DMS 273 (cell line): ENCODE measurements at regions not wholly inside any gene's neighbourhood (a gene's known extent, or its start where the extent isn't known, plus 50 kb on each side); places are given as distances from the start of the nearest gene placed in this dataset.
"Not testable (repeated sequence)": the region's sequence is repeated elsewhere in the genome, so short reads cannot be mapped to it uniquely, and the experiment has no call there.

Experiments
- DNase-seq: peaks from one replicate; lab custom pipeline; 2025; ENCODE audit not compliant: unreplicated experiment; lab: John Stamatoyannopoulos, UW

DNA sequence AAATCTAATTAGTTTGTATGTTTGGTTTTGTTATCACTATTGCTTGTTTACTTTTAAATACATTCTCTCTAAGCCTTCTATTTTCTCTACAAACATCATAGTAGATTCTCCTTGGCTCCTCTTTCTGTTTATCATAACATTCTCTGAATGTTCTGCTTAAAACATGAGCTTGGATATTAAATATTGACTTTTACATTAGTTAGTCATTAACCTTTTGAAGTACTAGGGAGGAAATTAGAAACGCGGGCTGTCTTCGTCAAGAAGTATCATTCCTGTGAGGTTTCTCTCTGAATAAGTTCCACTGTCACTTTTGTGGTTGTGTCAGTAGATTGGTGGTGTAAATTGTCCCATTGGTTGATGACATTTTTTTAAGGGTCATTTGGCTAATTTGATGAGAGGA is 821.5 kb downstream of the EFNA5 start:
- no peak for DNase-seq

DNA sequence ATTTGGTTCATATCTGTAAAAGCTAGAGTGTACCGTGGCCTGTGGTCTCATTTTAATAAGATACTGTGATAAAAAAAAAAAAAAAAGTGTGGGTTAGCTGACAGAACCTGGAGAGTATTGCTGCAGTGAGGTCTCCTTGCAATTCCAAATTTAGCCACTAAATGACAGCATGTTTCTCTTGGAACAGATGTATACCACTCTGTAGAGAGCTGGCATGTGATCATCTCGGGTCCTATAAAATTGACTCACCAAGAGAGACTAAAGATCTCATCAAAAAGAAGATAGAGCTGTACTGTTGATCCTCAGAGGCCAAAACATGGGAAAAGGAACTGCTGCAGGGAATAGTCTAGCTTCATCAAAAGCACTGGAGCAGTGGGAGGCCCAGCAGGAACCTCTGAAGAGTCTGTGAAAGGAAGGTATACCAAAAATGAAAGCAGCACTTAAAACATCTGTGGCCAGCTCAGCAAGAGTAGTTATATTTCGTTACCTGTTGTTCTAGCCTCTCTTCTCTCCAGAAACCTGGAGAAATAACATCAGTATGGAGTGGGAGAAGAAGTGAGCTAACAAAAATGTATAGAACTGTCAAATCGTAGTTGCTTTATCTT is 826.8 kb downstream of the EFNA5 start:
- DNase-seq, result peak; percentile 67

DNA sequence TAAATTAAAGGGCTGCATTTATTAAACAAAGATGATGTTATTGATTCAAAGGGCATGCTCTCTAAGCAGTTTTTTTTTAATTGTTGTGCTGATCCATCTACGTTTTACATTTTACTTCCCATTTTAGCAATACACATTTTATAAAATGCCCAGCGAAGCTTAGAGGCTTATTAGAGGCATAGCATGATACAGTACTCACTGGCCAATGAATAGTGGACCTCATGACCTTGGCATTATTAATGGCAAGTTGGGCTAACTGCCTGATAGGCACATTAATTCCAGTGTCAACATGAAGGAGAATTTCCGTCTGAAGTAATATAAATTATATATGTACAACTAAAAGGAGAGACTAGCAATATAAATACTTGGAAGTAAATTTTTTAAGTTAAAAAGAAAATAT is 837.2 kb downstream of the EFNA5 start:
- DNase-seq, result no peak

DNA sequence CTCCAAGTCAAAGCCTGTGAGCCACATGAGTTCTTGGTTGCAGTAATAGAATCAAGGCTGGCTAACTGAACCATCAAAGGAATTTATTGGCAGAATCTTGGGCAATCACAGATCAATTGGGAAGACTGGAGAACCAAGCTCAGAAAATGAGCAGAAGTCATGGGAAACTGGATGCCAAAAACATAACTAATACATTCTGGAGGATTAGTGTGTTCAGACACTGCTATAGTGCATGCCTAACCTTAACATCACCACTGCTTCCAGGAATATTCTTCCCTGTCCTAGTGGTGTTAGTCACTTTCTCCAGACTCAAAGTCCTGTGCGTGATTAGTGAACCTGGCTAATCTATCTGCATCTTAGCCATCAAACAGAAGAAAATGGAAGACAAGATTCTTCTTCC is 843.7 kb downstream of the EFNA5 start:
- DNase-seq, result no peak

DNA sequence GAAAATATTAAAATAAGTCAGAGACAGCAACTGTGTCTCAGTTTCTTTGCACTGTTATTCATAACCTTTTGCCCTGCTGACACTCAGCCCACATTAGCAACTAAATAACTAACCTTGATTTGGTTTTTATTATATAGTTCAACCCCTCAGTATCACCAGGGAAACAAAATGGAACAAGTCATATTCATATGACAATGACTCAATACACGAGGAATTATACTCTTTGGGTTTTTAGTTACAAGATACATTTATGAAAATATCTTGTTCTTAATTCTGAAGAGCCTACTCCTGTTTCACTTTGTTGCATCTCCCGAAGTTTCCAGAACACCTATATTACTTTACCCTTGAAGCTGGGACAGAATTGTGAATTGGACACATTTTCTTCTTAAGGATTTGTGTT is 845.4 kb downstream of the EFNA5 start:
- no peak for DNase-seq

DNA sequence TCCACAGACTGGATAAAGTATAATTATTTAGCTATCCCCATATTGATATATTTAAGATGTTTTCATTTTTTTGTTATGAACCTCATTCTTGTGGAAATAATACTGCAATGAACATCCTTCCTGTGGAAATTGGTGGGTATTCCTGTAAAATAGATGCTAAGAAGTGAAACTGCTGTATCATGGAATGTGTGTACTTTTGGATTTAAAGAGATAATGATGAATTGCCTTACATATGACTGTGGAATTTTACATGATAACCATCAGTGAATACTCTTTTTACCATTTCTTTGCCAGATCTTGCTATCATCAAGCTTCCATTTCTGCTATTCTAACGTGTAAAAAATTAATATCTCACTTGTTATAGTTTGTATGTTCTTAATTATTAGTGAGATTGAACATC is 847.9 kb downstream of the EFNA5 start:
- DNase-seq, result no peak

DNA sequence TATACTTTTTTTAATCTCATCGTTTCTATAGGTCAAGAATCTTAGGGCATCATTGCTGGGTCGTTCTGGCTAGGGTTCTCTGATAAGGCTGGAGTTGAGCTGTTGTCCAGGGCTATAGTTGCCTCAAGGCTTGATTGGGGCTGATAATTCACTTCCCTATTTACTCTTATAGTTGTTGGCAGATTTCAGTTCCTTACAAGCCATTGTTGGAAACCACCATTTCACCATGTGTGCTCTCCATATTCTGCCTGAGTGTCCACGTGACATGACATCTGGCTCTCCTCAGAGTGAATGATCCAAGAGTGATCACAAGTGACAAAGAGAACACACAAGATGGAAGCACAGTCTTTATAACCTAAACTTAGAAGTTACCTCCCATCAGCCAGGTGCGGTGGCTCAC is 852.2 kb downstream of the EFNA5 start:
- no peak for DNase-seq

DNA sequence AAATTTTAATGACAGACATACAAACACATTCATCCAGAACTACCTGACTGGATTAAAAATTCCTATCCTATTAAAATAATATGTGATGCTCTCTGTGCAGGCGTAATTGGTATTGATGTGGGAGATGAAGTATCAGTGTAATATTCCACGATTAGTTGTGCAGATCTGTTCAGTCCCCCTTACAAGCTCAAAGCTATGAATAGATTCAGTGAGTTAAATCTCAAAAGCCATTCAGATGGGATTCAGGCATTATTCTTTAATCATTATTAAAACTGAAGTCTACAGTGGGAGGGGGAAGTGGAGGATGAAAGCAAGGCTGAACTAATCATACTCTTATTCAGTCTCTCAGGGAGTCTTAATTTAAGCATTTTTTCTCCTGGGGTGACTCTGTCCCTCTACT is 855.8 kb downstream of the EFNA5 start:
- no peak for DNase-seq

DNA sequence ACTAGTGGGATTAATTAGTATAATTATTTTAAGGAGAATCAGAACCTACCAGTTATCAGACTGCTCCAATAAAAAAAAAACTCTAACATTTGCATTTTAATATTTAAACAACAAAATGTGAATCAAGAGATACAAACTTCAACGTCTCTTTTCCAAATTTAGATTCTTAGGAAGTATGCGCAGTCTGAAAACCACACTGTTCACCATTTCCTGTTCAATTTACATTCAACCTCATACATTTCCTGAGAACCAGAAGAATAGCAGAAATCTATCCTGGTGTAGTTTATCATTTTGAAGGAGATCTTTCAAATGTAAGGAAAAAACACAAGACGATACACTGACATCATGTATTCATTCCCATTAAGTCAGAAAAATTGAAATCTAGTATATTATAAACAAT is 869.2 kb downstream of the EFNA5 start:
- no peak for DNase-seq

DNA sequence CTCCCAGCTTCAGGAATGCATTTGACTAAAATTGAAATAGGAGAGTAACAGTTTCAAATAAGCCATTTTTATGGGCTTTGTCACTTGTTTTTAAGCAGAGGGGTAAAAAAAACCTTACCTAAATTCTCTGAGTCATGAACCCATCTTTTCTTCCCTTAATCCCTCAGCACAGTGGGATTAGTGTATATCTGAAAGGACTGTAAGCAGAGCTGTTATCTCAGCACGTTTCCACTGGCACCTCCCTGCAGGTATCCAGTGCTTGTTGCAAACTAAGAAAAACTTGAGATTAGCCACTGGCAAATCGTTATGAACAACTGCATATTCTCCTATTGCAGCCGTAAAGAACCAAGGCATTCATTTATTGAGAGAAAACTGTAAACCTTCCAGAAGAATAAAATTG is 872.7 kb downstream of the EFNA5 start:
- DNase-seq, result no peak

DNA sequence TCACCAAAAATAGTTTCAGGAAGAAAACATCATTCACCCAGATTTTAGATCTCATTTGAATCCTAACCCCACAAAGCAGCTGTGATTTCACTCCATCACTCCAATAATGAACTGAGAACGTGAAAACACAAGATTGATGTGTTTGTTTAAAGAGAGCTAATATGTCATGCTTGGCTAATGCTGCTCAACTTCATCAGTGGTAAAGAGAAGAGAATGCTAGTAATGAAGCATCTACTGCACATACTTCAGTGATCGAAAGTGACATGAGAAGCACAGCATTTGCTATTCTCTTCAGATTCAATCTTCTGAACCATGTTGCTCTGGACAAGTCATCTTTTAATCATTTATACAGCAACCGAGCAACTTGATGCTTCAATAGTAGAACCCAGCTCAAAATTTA is 874.7 kb downstream of the EFNA5 start:
- DNase-seq, result no peak

DNA sequence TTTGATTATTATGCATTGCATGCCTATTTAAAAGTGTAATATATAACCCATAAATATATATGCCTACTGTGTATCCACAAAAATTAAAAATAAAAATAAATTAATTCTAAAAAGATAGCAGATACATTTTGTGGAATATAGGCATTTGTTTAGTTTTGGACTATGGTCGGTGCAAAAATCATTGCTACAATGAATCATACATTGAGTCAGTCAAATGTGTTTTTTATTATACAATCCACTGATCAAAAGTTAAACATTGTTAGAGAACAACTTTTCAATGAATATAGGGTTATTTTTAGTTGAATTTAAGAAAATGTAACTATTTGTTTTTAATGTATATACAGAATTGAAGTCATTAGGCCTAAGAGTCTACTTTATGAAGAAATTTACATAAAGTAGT is 885.9 kb downstream of the EFNA5 start:
- no peak for DNase-seq

DNA sequence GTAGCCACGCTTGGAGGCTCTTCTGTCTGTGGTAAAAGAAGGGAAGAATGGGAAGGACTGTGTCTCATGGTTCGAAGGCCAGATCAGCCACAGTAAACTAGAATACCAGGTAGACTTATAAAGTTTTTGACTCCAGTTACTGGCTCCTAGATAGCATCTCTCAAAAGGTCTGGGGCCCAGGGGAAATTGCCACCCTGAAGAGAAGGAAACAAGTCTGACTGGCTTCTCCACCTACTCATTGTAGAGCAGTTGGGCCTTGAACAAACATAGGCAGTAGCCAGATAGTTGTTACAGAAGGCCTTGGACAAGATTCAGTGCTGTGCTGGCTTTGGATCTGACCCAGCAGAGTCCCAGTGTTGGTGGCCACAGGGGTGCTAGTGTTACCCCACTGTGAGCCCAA is 890.4 kb downstream of the EFNA5 start:
- DNase-seq, result no peak

DNA sequence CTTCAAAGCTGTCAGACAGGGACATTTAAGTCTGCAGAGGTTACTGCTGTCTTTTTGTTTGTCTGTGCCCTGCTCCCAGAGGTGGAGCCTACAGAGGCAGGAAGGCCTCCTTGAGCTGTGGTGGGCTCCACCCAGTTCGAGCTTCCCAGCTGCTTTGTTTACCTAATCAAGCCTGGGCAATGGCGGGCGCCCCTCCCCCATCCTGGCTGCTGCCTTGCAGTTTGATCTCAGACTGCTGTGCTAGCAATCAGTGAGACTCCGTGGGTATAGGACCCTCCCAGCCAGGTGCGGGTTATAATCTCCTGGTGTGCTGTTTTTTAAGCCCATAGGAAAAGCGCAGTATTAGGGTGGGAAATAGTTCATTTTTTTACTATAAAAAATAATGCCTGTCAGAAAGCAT is 894.2 kb downstream of the EFNA5 start:
- not testable (repeated sequence) for DNase-seq

DNA sequence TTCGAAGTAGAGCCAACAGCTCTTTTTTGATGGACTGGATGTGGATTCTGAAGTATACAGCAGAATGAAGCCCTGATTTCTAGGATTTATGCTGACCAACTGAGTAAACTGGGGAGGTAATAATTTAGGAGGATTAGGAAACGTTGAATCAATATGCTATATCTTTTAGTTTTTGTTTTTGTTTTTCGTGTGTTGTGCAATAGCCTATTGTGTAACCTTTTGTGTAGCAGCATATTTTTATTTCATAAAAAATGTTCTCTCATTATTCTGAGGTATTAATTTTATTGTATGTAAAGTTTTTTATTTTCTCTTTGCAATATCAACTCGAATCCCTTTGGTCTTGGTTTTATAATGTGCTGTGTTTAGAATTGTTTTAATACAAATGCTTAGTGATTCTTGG is 902.3 kb downstream of the EFNA5 start:
- no peak for DNase-seq

DNA sequence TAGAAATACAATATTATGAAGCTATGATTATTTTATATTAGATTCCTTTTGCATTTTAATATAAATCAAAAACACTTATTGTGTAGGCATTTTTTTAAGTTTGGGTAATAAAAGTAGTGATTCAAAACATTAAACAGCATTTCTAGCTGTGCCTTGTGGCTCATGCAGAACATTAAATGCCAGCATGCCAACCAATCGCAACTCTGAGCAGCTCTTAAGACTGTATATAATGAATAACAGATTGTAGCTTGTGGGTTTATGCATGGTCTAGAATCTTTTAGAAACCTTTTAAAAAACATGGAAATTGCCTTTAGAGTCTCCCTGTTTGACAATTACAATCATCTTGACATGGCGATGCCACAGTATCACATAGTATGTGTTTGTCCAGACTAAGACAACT is 903.8 kb downstream of the EFNA5 start:
- DNase-seq, result no peak

DNA sequence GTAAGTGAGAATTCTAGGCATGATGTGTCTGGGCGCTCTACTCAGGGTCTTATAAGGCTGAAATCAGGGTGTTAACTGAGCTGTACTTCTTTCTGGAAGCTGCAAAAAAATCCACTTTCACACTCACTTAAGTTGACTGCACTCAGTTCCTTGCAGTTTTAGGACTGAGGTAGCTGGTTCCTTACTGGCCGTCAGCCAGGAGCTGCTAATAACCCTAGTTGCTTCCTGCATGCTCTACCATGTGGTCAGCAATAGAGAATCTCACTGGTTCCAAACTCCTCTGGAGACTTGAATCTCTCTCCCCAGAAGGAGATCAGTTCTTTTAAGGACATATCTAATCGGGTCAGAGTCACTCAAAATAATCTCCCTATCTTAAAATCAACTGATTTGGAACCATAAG is 911.2 kb downstream of the EFNA5 start:
- no peak for DNase-seq

DNA sequence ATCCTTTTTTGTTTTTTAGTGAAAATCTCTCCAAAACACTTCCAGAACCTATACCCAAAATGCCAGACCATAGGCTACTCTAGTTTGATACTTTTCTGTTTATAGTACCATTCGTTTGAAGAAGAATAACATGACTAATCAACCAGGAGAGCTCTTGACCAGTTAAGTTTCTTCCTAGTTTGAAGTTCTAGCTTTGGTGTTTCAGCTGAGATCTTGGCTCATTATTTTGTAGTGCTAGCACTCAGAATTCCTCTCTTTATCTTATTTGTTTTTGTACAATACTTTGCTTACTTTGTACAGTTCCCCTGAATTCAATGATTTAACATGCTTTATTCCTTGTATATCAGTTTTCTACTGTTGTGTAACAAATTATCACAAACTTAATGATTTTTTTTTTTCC is 911.6 kb downstream of the EFNA5 start:
- no peak for DNase-seq

DNA sequence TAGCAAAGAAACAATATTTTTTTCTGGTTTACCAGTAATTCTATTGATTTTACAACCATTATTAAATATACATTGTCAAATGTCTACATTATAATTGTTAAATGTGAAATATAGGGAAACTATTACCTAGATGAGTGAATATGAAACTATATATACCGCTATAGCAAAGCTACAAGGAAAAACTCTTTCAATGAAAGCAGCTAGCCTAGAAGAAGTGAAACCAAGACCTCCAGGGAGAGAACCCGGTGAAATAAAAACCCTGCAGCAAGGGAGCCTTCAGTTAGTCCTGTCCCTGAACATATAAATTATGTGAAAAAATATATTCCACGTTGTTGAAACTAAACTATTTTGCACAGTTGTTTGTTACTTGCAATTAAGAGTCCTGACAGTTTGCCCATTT is 913.1 kb downstream of the EFNA5 start:
- no peak for DNase-seq

DNA sequence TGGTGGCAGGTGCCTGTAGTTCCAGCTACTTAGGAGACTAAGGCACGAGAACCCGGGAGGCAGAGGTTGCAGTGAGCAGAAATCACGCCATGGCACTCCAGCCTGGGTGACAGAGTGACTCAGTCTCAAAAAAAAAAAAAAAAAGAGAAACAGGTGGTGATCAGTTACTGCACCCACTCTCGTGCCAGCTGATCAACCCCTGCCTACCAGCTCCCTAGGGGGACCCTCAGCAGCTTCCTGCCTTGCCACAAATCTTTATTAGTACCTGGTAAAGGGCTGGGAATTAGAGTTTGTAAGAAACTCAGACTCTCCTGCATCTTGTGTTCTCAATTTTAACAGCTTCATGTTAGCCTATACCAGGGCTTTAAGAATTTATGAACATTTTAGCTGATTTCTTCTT is 914.9 kb downstream of the EFNA5 start:
- DNase-seq, result peak; percentile 7

DNA sequence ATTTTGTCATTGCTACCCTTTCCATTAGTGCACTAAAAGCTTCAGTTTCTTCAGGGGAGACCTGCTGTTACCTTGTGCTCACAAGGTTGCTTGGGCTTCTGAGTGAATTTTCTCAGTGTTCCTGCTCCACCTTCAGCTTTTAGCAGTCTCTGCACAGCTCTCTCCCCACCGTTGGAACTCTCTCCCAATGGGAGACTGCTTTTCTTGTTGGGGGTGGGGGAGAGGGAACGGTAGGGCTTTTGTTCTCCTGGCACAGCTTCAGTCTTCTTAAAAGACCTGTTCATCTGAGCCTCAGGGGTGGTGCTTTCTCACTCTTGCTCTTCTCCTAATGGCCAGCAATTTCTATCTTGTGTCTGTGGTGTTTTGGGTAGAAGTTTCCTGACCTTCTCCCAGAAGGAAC is 915.7 kb downstream of the EFNA5 start:
- no peak for DNase-seq

DNA sequence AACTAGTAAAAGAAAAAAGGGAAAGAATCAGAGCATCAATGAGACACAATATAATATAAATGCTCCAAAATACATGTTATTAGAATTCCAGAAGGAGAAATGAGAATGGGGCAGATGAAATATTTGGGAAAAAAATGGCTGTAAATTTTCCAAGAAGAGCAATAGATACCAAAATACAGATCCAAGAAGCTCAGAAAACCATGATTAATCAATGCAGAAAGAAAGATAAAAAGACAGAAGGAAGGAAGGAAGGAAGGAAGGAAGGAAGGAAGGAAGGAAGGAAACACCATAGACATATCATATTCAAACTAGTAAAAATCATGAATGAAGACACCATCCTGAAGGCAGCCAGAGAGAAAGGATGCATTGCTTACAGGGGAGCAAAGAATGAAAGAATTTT is 920.9 kb downstream of the EFNA5 start:
- no peak for DNase-seq

DNA sequence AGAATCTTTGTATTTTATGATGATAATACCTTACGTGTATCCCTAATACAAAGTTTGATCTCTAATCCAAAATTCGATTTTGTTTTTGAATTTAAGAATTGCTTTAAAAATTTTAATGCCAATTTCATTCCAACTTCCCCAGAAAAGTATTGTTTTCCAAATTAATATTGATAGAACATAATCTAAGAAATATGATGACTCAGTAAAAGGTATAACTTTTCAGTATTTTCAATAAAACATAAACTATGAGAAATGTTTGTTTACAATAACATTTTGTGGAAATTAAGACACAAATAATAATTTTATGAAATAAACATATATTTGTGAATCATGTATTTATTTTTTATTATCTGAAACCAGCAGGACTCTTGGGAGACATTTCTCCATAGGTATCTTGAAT is 931.6 kb downstream of the EFNA5 start:
- no peak for DNase-seq

DNA sequence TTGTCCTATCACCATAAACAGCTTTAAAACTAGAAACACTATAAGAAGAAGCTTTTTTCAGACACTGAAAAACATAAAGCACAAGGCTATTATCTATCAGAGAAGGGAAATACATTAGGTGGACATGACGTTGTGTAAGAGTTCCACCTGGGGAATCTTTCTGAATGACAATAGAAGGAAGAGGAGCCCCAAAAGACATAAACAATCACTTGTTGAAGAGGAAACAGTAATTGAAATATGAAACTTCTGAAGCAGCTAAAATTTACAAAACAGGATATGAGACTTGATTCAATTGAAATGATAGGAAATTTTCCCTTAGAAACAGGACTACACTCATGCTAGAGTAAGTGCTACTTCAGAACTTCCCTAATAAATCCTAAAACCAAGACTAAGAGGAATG is 933.6 kb downstream of the EFNA5 start:
- no peak for DNase-seq
